ENCODE measurements at regions not wholly inside any gene's neighbourhood (a gene's known extent, or its start where the extent isn't known, plus 50 kb on each side); places are given as distances from the start of the nearest gene placed in this dataset.

- Histone ChIP-seq H3K27me3 (ENCODE audit: insufficient read depth, low read length, poor library complexity, severe bottlenecking) (no peaks in the 10 kb centered on the region), H3K79me2 (ENCODE audit: insufficient read depth, low read length) (no peaks in the 10 kb centered on the region), H3K9me3 (ENCODE audit: insufficient read depth, low read depth, low read length) (no peaks in the 10 kb centered on the region), H3K9ac (ENCODE audit: low read depth, low read length, poor library complexity, severe bottlenecking) (no peak overlapping the region), H3K9me2 (replicated peaks; ENCODE audit: low read depth, low read length) (no peaks in the 10 kb centered on the region), H4K20me1 (ENCODE audit: insufficient read depth, low read length, poor library complexity, severe bottlenecking) (no peaks in the 10 kb centered on the region), H3F3A (ENCODE audit: low read depth) (no peaks in the 10 kb centered on the region), H2AFZ (ENCODE audit: low read length) (no peak overlapping the region), H3K4me2 (ENCODE audit: low read depth, low read length, poor library complexity, severe bottlenecking) (no peak overlapping the region), H3K36me3 (ENCODE audit: insufficient read depth, low read length) (no peaks in the 10 kb centered on the region), H3K4me1 (ENCODE audit: insufficient read depth, low read length, poor library complexity, severe bottlenecking) (peaks cover 26% of the 10 kb centered on the region), H3K4me3 (ENCODE audit: low read length, poor library complexity, severe bottlenecking) (no peak overlapping the region)
- no peak for TF ChIP-seq CTCF (conservative IDR thresholded peaks at IDR 0.05; ENCODE audit: low read length)
- no peak for TF ChIP-seq EZH2phosphoT487 (IDR thresholded peaks at IDR 0.05; ENCODE audit: borderline replicate concordance)
Observed at GRCh38 chr4:67038228-67038566, 507.1 kb downstream of the CENPC start.

GRCh38 chr4:67037504-67038227 is 507.6 kb downstream of the CENPC start:
- Histone ChIP-seq H3K27me3 (ENCODE audit: insufficient read depth, low read length, poor library complexity, severe bottlenecking) (no peaks in the 10 kb centered on the region), H3K9me3 (ENCODE audit: insufficient read depth, low read depth, low read length) (no peaks in the 10 kb centered on the region), H3K36me3 (ENCODE audit: insufficient read depth, low read length) (no peaks in the 10 kb centered on the region), H3K79me2 (ENCODE audit: insufficient read depth, low read length) (no peaks in the 10 kb centered on the region), H3F3A (ENCODE audit: low read depth) (no peaks in the 10 kb centered on the region), H4K20me1 (ENCODE audit: insufficient read depth, low read length, poor library complexity, severe bottlenecking) (no peaks in the 10 kb centered on the region), H3K4me1 (ENCODE audit: insufficient read depth, low read length, poor library complexity, severe bottlenecking) (peaks cover 26% of the 10 kb centered on the region), H3K9ac (ENCODE audit: low read depth, low read length, poor library complexity, severe bottlenecking) (no peak overlapping the region), H2AFZ (ENCODE audit: low read length) (no peak overlapping the region), H3K9me2 (replicated peaks; ENCODE audit: low read depth, low read length) (no peaks in the 10 kb centered on the region), H3K4me2 (ENCODE audit: low read depth, low read length, poor library complexity, severe bottlenecking) (no peak overlapping the region), H3K4me3 (ENCODE audit: low read length, poor library complexity, severe bottlenecking) (no peak overlapping the region)
- TF ChIP-seq CTCF (conservative IDR thresholded peaks at IDR 0.05; ENCODE audit: low read length) (no peak), EZH2phosphoT487 (IDR thresholded peaks at IDR 0.05; ENCODE audit: borderline replicate concordance) (no peak)

GRCh38 chr4:67036791-67037190 is 508.5 kb downstream of the CENPC start:
- no peaks in the 10 kb centered on the region for H3K27me3 ChIP-seq (ENCODE audit: insufficient read depth, low read length, poor library complexity, severe bottlenecking)
- no peak for TF ChIP-seq EZH2phosphoT487 (IDR thresholded peaks at IDR 0.05; ENCODE audit: borderline replicate concordance)
- no peak for TF ChIP-seq CTCF (conservative IDR thresholded peaks at IDR 0.05; ENCODE audit: low read length)
- peak overlapping the region; percentile 27 for H3K4me3 ChIP-seq (ENCODE audit: low read length, poor library complexity, severe bottlenecking)
- no peaks in the 10 kb centered on the region for H3K79me2 ChIP-seq (ENCODE audit: insufficient read depth, low read length)
- H3K9ac ChIP-seq (ENCODE audit: low read depth, low read length, poor library complexity, severe bottlenecking): no peak overlapping the region
- H3K36me3 ChIP-seq (ENCODE audit: insufficient read depth, low read length): no peaks in the 10 kb centered on the region
- H3K9me2 ChIP-seq (replicated peaks; ENCODE audit: low read depth, low read length): no peaks in the 10 kb centered on the region
- H3K4me1 ChIP-seq (ENCODE audit: insufficient read depth, low read length, poor library complexity, severe bottlenecking): peaks cover 26% of the 10 kb centered on the region
- H3K4me2 ChIP-seq (ENCODE audit: low read depth, low read length, poor library complexity, severe bottlenecking): peak overlapping the region; percentile 56
- H2AFZ ChIP-seq (ENCODE audit: low read length): peak overlapping the region; percentile 29; the same call in 1 of the 2 replicates
- no peaks in the 10 kb centered on the region for H3F3A ChIP-seq (ENCODE audit: low read depth)
- H4K20me1 ChIP-seq (ENCODE audit: insufficient read depth, low read length, poor library complexity, severe bottlenecking): no peaks in the 10 kb centered on the region
- no peaks in the 10 kb centered on the region for H3K9me3 ChIP-seq (ENCODE audit: insufficient read depth, low read depth, low read length)
